ENCODE measurements at regions not wholly inside any gene's neighbourhood (a gene's known extent, or its start where the extent isn't known, plus 50 kb on each side); places are given as distances from the start of the nearest gene placed in this dataset.

DNA sequence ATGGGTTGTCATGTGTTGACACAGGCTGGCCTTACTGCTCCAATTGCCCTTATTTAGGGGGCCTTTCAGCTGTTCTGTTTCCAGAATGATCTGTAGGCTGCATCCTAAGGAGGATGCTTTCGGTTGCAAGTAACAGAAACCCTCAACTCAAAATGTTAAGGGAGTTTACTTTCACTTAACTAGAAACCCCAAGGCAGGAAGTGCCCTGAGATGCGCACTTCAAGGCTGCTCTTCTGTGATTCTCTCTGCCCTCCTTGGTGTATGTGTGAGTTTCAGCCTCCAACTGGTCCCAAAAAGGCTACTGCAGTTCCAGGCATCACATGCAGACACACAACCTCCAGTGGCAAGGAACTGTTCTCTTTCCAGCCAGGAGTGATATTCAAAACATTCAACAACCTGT lies 97.3 kb upstream of the ATP6AP2 start:
- intact Hi-C loops (cut with DNase I), result no loop called here
- Histone ChIP-seq H3K27me3 (replicated peaks; ENCODE audit: insufficient read depth) (no peaks in the 10 kb centered on the region), H3K36me3 (no peaks in the 10 kb centered on the region), H3K9me3 (no peaks in the 10 kb centered on the region), H3K27ac (no peak overlapping the region), H3K4me3 (no peak overlapping the region), H3K4me1 (replicated peaks) (no peaks in the 10 kb centered on the region)
- no peak for TF ChIP-seq POLR2AphosphoS5 (IDR thresholded peaks at IDR 0.05)
- TF ChIP-seq, protein P1, sequence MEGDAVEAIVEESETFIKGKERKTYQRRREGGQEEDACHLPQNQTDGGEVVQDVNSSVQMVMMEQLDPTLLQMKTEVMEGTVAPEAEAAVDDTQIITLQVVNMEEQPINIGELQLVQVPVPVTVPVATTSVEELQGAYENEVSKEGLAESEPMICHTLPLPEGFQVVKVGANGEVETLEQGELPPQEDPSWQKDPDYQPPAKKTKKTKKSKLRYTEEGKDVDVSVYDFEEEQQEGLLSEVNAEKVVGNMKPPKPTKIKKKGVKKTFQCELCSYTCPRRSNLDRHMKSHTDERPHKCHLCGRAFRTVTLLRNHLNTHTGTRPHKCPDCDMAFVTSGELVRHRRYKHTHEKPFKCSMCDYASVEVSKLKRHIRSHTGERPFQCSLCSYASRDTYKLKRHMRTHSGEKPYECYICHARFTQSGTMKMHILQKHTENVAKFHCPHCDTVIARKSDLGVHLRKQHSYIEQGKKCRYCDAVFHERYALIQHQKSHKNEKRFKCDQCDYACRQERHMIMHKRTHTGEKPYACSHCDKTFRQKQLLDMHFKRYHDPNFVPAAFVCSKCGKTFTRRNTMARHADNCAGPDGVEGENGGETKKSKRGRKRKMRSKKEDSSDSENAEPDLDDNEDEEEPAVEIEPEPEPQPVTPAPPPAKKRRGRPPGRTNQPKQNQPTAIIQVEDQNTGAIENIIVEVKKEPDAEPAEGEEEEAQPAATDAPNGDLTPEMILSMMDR (IDR thresholded peaks at IDR 0.05), result no peak
- TF ChIP-seq POLR2A (IDR thresholded peaks at IDR 0.05), result no peak
- 100% methylated on average over 2 of the region's 2 CpGs for WGBS
- DNase-seq (ENCODE audit: low spot score), result no peak

GRCh38 chrX:40479777-40480318 lies 100.9 kb upstream of the ATP6AP2 start:
- Histone ChIP-seq H3K27me3 (replicated peaks; ENCODE audit: insufficient read depth) (no peaks in the 10 kb centered on the region), H3K4me1 (replicated peaks) (no peaks in the 10 kb centered on the region), H3K36me3 (no peaks in the 10 kb centered on the region), H3K27ac (no peak overlapping the region), H3K4me3 (no peak overlapping the region), H3K9me3 (no peaks in the 10 kb centered on the region)
- 97% methylated on average over 6 of the region's 7 CpGs for WGBS
- DNase-seq (ENCODE audit: low spot score), result no peak
- TF ChIP-seq POLR2AphosphoS5 (IDR thresholded peaks at IDR 0.05), result no peak
- TF ChIP-seq POLR2A (IDR thresholded peaks at IDR 0.05), result no peak
- TF ChIP-seq, protein P1 (IDR thresholded peaks at IDR 0.05), result no peak
- intact Hi-C loops (cut with DNase I), result no loop called here

DNA sequence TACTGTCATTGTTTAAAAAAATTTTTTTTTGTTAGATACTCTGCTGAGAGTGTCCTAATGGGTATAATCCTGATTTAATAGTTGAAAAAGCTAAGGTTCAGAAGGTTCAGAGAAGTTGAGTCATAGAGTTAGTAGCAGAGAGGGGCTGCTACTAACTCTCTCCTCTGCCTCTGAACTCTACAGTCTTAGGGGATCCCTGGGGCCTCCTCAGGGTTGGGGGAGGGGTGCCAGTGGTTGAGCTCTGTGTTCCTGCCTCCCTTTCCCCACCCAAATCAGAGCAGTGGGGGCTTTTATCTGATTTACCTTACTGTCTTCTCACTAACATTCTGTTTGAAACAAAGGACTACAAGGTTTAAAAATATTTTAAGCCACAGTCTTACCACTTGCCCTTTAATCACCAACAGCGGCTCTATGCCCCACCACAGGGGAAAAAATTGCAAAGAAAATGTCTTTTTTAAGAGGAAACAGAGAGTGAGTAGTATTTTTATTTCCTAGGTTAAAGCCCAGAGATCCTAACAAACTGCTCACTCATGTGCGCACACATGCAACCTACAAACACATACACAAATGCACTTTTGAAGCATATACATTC lies 102.2 kb upstream of the ATP6AP2 start:
- H3K4me3 ChIP-seq, result no peak overlapping the region
- 96% methylated on average over 2 of the region's 2 CpGs for WGBS
- no peaks in the 10 kb centered on the region for H3K9me3 ChIP-seq
- intact Hi-C loops (cut with DNase I), result no loop called here
- H3K27ac ChIP-seq, result no peak overlapping the region
- TF ChIP-seq POLR2A (IDR thresholded peaks at IDR 0.05) (no peak), POLR2AphosphoS5 (IDR thresholded peaks at IDR 0.05) (no peak)
- TF ChIP-seq, protein P1 (IDR thresholded peaks at IDR 0.05), result no peak
- H3K27me3 ChIP-seq (replicated peaks; ENCODE audit: insufficient read depth), result no peaks in the 10 kb centered on the region
- H3K36me3 ChIP-seq, result no peaks in the 10 kb centered on the region
- DNase-seq (ENCODE audit: low spot score), result no peak
- no peaks in the 10 kb centered on the region for H3K4me1 ChIP-seq (replicated peaks)

GRCh38 chrX:40476958-40477357 lies 103.8 kb upstream of the ATP6AP2 start:
- no peak overlapping the region for H3K4me3 ChIP-seq
- intact Hi-C loops (cut with DNase I), result no loop called here
- no peaks in the 10 kb centered on the region for H3K4me1 ChIP-seq (replicated peaks)
- DNase-seq (ENCODE audit: low spot score), result no peak
- TF ChIP-seq POLR2AphosphoS5 (IDR thresholded peaks at IDR 0.05) (no peak), POLR2A (IDR thresholded peaks at IDR 0.05) (no peak)
- TF ChIP-seq, protein P1 (IDR thresholded peaks at IDR 0.05), result no peak
- 87% methylated on average over 7 of the region's 7 CpGs for WGBS
- no peaks in the 10 kb centered on the region for H3K36me3 ChIP-seq
- no peaks in the 10 kb centered on the region for H3K9me3 ChIP-seq
- no peaks in the 10 kb centered on the region for H3K27me3 ChIP-seq (replicated peaks; ENCODE audit: insufficient read depth)
- H3K27ac ChIP-seq, result no peak overlapping the region

GRCh38 chrX:40474645-40475044 lies 106.1 kb upstream of the ATP6AP2 start:
- TF ChIP-seq, protein P1 (IDR thresholded peaks at IDR 0.05), result no peak
- TF ChIP-seq POLR2AphosphoS5 (IDR thresholded peaks at IDR 0.05), result no peak
- TF ChIP-seq POLR2A (IDR thresholded peaks at IDR 0.05), result no peak
- no peak for DNase-seq (ENCODE audit: low spot score)
- Histone ChIP-seq H3K4me1 (replicated peaks) (no peaks in the 10 kb centered on the region), H3K4me3 (no peak overlapping the region), H3K27ac (peak overlapping the region; percentile 73 to 75), H3K9me3 (no peaks in the 10 kb centered on the region), H3K27me3 (replicated peaks; ENCODE audit: insufficient read depth) (no peaks in the 10 kb centered on the region), H3K36me3 (no peaks in the 10 kb centered on the region)
- 38% methylated on average over 7 of the region's 9 CpGs for WGBS
- intact Hi-C loops (cut with DNase I), result no loop called here
